ENCODE measurements at regions not wholly inside any gene's neighbourhood (a gene's known extent, or its start where the extent isn't known, plus 50 kb on each side); places are given as distances from the start of the nearest gene placed in this dataset.

DNA sequence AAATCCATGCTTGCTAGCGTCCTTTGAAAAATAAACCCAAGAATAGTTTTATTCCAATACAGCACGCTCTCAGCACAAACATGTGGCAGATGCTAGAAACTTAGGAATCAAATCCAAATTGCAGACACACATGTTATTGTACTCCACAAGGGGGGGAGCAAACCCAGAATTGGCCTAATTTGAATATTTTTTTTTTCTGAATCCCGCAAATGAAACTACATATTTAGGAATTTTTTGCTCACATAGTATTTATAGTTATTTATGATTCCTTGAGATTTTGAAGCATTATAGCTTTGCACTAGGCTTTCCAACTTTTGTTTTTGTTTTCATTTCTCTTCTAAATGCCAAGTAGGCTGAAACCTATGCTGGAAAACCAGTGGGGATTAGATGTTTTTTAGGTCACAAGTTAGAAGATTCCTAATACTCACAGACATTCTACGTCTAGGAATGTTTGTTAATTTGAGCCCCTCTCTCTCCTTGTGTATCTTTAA lies 59.3 kb upstream of the CDH11 start:
- no peak for TF ChIP-seq POLR2A (IDR thresholded peaks at IDR 0.05)
- TF ChIP-seq, protein P1, sequence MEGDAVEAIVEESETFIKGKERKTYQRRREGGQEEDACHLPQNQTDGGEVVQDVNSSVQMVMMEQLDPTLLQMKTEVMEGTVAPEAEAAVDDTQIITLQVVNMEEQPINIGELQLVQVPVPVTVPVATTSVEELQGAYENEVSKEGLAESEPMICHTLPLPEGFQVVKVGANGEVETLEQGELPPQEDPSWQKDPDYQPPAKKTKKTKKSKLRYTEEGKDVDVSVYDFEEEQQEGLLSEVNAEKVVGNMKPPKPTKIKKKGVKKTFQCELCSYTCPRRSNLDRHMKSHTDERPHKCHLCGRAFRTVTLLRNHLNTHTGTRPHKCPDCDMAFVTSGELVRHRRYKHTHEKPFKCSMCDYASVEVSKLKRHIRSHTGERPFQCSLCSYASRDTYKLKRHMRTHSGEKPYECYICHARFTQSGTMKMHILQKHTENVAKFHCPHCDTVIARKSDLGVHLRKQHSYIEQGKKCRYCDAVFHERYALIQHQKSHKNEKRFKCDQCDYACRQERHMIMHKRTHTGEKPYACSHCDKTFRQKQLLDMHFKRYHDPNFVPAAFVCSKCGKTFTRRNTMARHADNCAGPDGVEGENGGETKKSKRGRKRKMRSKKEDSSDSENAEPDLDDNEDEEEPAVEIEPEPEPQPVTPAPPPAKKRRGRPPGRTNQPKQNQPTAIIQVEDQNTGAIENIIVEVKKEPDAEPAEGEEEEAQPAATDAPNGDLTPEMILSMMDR (IDR thresholded peaks at IDR 0.05) = no peak
- no peak for TF ChIP-seq EP300 (IDR thresholded peaks at IDR 0.05)
